HCT116 (cell line): ENCODE measurements at regions not wholly inside any gene's neighbourhood (a gene's known extent, or its start where the extent isn't known, plus 50 kb on each side); places are given as distances from the start of the nearest gene placed in this dataset.

Experiments used
- ATAC-seq: fragments of 200-7000 bp; cut with Tn5 transposase; 2 replicates; pipeline ENCODE4 v1.9.1; 2020; ENCODE audit warnings: mild to moderate bottlenecking, moderate library complexity
- BruUV-seq: library from RNA; stranded (reverse); fragments of 400-500 nt; replicated peaks from 2 replicates; lab custom pipeline; 2021; lab: Mats Ljungman, UMichigan
- CTCF ChIA-PET: fragments of 300-600 bp; sonication (Branson Sonifier 250); formaldehyde crosslinking; loops from one replicate; lab custom pipeline; 2021; ENCODE audit warnings: antibody characterized with exemption; lab: Charles Lee
- POLR2A ChIA-PET: fragments of 300-600, 350-600 bp; sonication (Branson Sonifier 250); formaldehyde crosslinking; loops from one replicate; lab custom pipeline; 2021; ENCODE audit warnings: antibody characterized with exemption; lab: Charles Lee
- RAD21 ChIA-PET, 2 experiments: fragments of 300-600 bp; sonication (Branson Sonifier 250); formaldehyde crosslinking; loops; one replicate each; lab custom pipeline; 2023; ENCODE audit warnings: low total read pairs in 2 of 2; ENCODE audit not compliant: uncharacterized antibody in 2 of 2, unreplicated experiment in 2 of 2, low non-redundant PET in 1 of 2; lab: Charles Lee
- DNase-seq: peaks from one replicate; pipeline ENCODE4 v3.0.0-alpha.2; 2010; ENCODE audit warnings: low read depth, low spot score
- H2AFZ ChIP-seq: fragments of 200-600 bp; shearing (Covaris generic), sonication (generic); 2 replicates; pipeline ENCODE4 v1.6.1; 2017; ENCODE audit warnings: low read depth, mixed run types, mixed read lengths, antibody characterized with exemption, low read length; ENCODE audit not compliant: poor library complexity, severe bottlenecking
- H3K27ac ChIP-seq: 2 replicates; pipeline ENCODE4 v1.5.1; 2012; ENCODE audit warnings: low read depth, low read length
- H3K27me3 ChIP-seq: fragments of 200-600 bp; sonication (generic); 2 replicates; pipeline ENCODE4 v1.6.1; 2016; ENCODE audit warnings: mixed run types, low read length, mixed read lengths; ENCODE audit not compliant: insufficient read depth
- H3K36me3 ChIP-seq, 2 experiments: fragments of 200-500 bp in 1 of 2; fragments of 200-600 bp in 1 of 2; sonication (Bioruptor generic) in 1 of 2; sonication (generic) in 1 of 2; 2 replicates each; pipeline versions ENCODE4 v1.5.1 to v1.6.1; 2014 to 2016; ENCODE audit warnings: low read length in 2 of 2, inconsistent platforms in 1 of 2, mixed read lengths in 1 of 2, mixed run types in 1 of 2; ENCODE audit not compliant: insufficient read depth in 2 of 2, control insufficient read depth in 1 of 2
- H3K4me1 ChIP-seq, 2 experiments: fragments of 200-600 bp in 1 of 2; sonication (generic) in 1 of 2; 2 replicates each; pipeline versions ENCODE4 v1.5.1 to v1.6.1; 2012 to 2017; ENCODE audit warnings: low read length in 2 of 2, inconsistent platforms in 1 of 2, mild to moderate bottlenecking in 1 of 2, mixed read lengths in 1 of 2, mixed run types in 1 of 2, moderate library complexity in 1 of 2; ENCODE audit not compliant: insufficient read depth in 2 of 2, control insufficient read depth in 1 of 2
- H3K4me2 ChIP-seq: fragments of 200-600 bp; sonication (generic); 2 replicates; pipeline ENCODE4 v1.6.1; 2017; ENCODE audit warnings: mixed run types, low read length, mixed read lengths
- H3K4me3 ChIP-seq, 2 experiments: fragments of 200-600 bp in 1 of 2; sonication (generic) in 1 of 2; replicated peaks in 1 of 2; 2 replicates each; pipeline ENCODE4 v1.5.1; 2011 to 2016; ENCODE audit warnings: low read length in 2 of 2, control low read depth in 1 of 2, low read depth in 1 of 2, mild to moderate bottlenecking in 1 of 2, mixed read lengths in 1 of 2, mixed run types in 1 of 2
- H3K79me2 ChIP-seq: fragments of 200-600 bp; sonication (generic); 2 replicates; pipeline ENCODE4 v1.6.1; 2017; ENCODE audit warnings: mild to moderate bottlenecking, mixed run types, low read length, moderate library complexity, mixed read lengths; ENCODE audit not compliant: insufficient read depth
- H3K9ac ChIP-seq: fragments of 200-600 bp; sonication (generic); 2 replicates; pipeline ENCODE4 v1.6.1; 2016; ENCODE audit warnings: low read length, mixed read lengths
- H3K9me2 ChIP-seq: fragments of 200-600 bp; sonication (generic), shearing (Covaris generic); 2 replicates; pipeline ENCODE4 v1.6.1; 2017; ENCODE audit warnings: mixed run types, mild to moderate bottlenecking, moderate library complexity; ENCODE audit not compliant: insufficient read depth
- H3K9me3 ChIP-seq, 2 experiments: fragments of 200-500 bp in 1 of 2; fragments of 200-600 bp in 1 of 2; sonication (Bioruptor generic) in 1 of 2; sonication (generic) in 1 of 2; 2 replicates each; pipeline ENCODE4 v1.6.1; 2014 to 2017; ENCODE audit warnings: low read length in 2 of 2, mixed read lengths in 2 of 2, inconsistent platforms in 1 of 2, low read depth in 1 of 2, mild to moderate bottlenecking in 1 of 2, mixed run types in 1 of 2, moderate library complexity in 1 of 2; ENCODE audit not compliant: control insufficient read depth in 1 of 2, insufficient read depth in 1 of 2
- H4K20me1 ChIP-seq: fragments of 200-600 bp; sonication (generic), shearing (Covaris generic); 2 replicates; pipeline ENCODE4 v1.6.1; 2017; ENCODE audit warnings: mixed run types, mild to moderate bottlenecking, moderate library complexity; ENCODE audit not compliant: insufficient read depth
- ATF3 ChIP-seq: IDR thresholded peaks from 2 replicates; pipeline ENCODE4 v1.6.1; 2012
- CBX3 ChIP-seq: IDR thresholded peaks from 2 replicates; pipeline ENCODE4 v1.6.1; 2012; ENCODE audit warnings: low read depth
- CEBPB ChIP-seq: IDR thresholded peaks from 2 replicates; pipeline ENCODE4 v1.6.1; 2012; ENCODE audit warnings: low read depth
- EGR1 ChIP-seq: IDR thresholded peaks from 2 replicates; pipeline ENCODE4 v1.6.1; 2012; ENCODE audit warnings: low read depth
- ELF1 ChIP-seq: IDR thresholded peaks from 2 replicates; pipeline ENCODE4 v1.6.1; 2012; ENCODE audit warnings: low read depth, borderline replicate concordance
- EZH2 ChIP-seq: fragments of 200-600 bp; sonication (generic); IDR thresholded peaks from 2 replicates; pipeline ENCODE4 v1.6.1; 2017; ENCODE audit warnings: antibody characterized with exemption, mixed run types
- EZH2phosphoT487 ChIP-seq: fragments of 200-600 bp; IDR thresholded peaks from 2 replicates; pipeline ENCODE4 v1.6.1; 2018; ENCODE audit warnings: antibody characterized with exemption, borderline replicate concordance
- FOSL1 ChIP-seq: IDR thresholded peaks from 2 replicates; pipeline ENCODE4 v1.6.1; 2012; ENCODE audit warnings: low read depth
- JUND ChIP-seq: IDR thresholded peaks from 2 replicates; pipeline ENCODE4 v1.6.1; 2012
- MAX ChIP-seq: IDR thresholded peaks from 2 replicates; pipeline ENCODE4 v1.6.1; 2012
- POLR2A ChIP-seq: IDR thresholded peaks from 2 replicates; pipeline ENCODE4 v1.7.0; 2011; ENCODE audit warnings: borderline replicate concordance; ENCODE audit not compliant: insufficient read depth, insufficient read length; ENCODE audit errors: extremely low read depth
- POLR2AphosphoS5 ChIP-seq: IDR thresholded peaks from 2 replicates; pipeline ENCODE4 v1.6.1; 2011; ENCODE audit warnings: mild to moderate bottlenecking, low read depth, low read length, moderate library complexity
- RAD21 ChIP-seq: IDR thresholded peaks from 2 replicates; pipeline ENCODE4 v1.6.1; 2012; ENCODE audit warnings: low read depth, mild to moderate bottlenecking
- SP1 ChIP-seq: IDR thresholded peaks from 2 replicates; pipeline ENCODE4 v1.6.1; 2012; ENCODE audit warnings: low read depth
- SRF ChIP-seq: IDR thresholded peaks from 2 replicates; pipeline ENCODE4 v1.6.1; 2012; ENCODE audit warnings: low read depth
- TCF7L2 ChIP-seq: IDR thresholded peaks from 2 replicates; pipeline ENCODE4 v1.7.0; 2011; ENCODE audit warnings: borderline replicate concordance, inconsistent platforms; ENCODE audit not compliant: insufficient read depth, insufficient read length; ENCODE audit errors: extremely low read depth
- YY1 ChIP-seq: IDR thresholded peaks from 2 replicates; pipeline ENCODE4 v1.6.1; 2011; ENCODE audit warnings: low read length, low read depth, moderate library complexity, mild to moderate bottlenecking; ENCODE audit not compliant: insufficient replicate concordance; ENCODE audit errors: extremely low read depth
- ZBTB33 ChIP-seq: IDR thresholded peaks from 2 replicates; pipeline ENCODE4 v1.6.1; 2011; ENCODE audit warnings: mild to moderate bottlenecking, low read length, moderate library complexity; ENCODE audit not compliant: insufficient replicate concordance; ENCODE audit errors: extremely low read depth
- ZFX ChIP-seq: fragments of 450-650 bp; IDR thresholded peaks from 2 replicates; pipeline ENCODE4 v1.6.1; 2017
- ZNF274 ChIP-seq: fragments of 200-500 bp; sonication (Bioruptor generic); IDR thresholded peaks from 2 replicates; pipeline ENCODE4 v1.6.1; 2014; ENCODE audit warnings: mild to moderate bottlenecking, low read depth, low read length, inconsistent platforms
- intact Hi-C: fragments of 100-400 bp; cut with micrococcal nuclease; formaldehyde crosslinking; loops from 2 replicates; pipeline ENCODE4 v1.10.0; 2022

- Histone ChIP-seq H4K20me1 (no peaks in the 10 kb centered on the region), H3K27me3 (no peaks in the 10 kb centered on the region), H3K4me1 (no peaks in the 10 kb centered on the region), H3K9ac (no peak overlapping the region), H2AFZ (no peak overlapping the region), H3K36me3 (no peaks in the 10 kb centered on the region), H3K79me2 (no peaks in the 10 kb centered on the region), H3K9me2 (no peaks in the 10 kb centered on the region), H3K4me3 (no peak overlapping the region), H3K4me2 (no peak overlapping the region), H3K27ac (no peak overlapping the region), H3K9me3 (no peaks in the 10 kb centered on the region)
- intact Hi-C loops = no loop called here
- POLR2A ChIA-PET = no interaction called here
- BruUV-seq = no TSS peak
- no peak for TF ChIP-seq EZH2
- no peak for TF ChIP-seq FOSL1
- no peak for TF ChIP-seq ATF3
- no peak for TF ChIP-seq POLR2A
- no peak for TF ChIP-seq ELF1
- no peak for TF ChIP-seq MAX
- no peak for TF ChIP-seq YY1
- TF ChIP-seq TCF7L2 = no peak
- no peak for TF ChIP-seq POLR2AphosphoS5
- no peak for TF ChIP-seq ZBTB33
- no peak for TF ChIP-seq SRF
- TF ChIP-seq JUND = no peak
- TF ChIP-seq EZH2phosphoT487 = no peak
- TF ChIP-seq CEBPB = no peak
- no peak for TF ChIP-seq ZFX
- no peak for TF ChIP-seq CBX3
- no peak for TF ChIP-seq ZNF274
- TF ChIP-seq SP1 = no peak
- no peak for TF ChIP-seq RAD21
- no peak for TF ChIP-seq EGR1
- CTCF ChIA-PET = no interaction called here
- RAD21 ChIA-PET = no interaction called here
- no peak for DNase-seq
- ATAC-seq = no peak
These were observed 512.2 kb upstream of the ZNF462 start for GRCh38 chr9:106350777-106351176.
